ENCODE measurements at regions not wholly inside any gene's neighbourhood (a gene's known extent, or its start where the extent isn't known, plus 50 kb on each side); places are given as distances from the start of the nearest gene placed in this dataset.

DNA sequence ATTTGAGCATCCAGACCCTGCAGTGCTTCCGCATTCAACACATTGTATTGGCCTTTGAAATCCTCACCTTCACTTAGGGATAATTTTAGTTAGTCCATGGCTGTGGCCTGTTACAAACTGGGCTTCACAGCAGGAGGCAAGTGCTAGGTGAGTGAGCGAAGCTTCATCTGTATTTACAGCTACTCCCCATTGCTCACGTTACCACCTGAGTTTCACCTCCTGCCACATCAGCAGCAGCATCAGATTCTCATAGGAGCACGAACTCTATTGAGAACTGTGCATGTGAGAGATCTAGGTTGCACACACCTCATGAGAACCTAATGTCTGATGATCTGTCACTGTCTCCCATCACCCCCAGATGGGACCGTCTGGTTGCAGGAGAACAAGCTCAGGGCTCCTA is 222.1 kb upstream of the NR2F2 start:
- TF ChIP-seq TCF4 (CRISPR knock-in tag; IDR thresholded peaks at IDR 0.05; ENCODE audit: borderline replicate concordance) (no peak), ZC3H10 (CRISPR knock-in tag; IDR thresholded peaks at IDR 0.05) (no peak), ESRRG (CRISPR knock-in tag; IDR thresholded peaks at IDR 0.05) (no peak), ZFP3 (CRISPR knock-in tag; IDR thresholded peaks at IDR 0.05) (no peak), SNAI2 (CRISPR knock-in tag; IDR thresholded peaks at IDR 0.05) (no peak), ISL1 (CRISPR knock-in tag; IDR thresholded peaks at IDR 0.05) (no peak), RARB (CRISPR knock-in tag; IDR thresholded peaks at IDR 0.05) (no peak)
- TF ChIP-seq, protein P1, sequence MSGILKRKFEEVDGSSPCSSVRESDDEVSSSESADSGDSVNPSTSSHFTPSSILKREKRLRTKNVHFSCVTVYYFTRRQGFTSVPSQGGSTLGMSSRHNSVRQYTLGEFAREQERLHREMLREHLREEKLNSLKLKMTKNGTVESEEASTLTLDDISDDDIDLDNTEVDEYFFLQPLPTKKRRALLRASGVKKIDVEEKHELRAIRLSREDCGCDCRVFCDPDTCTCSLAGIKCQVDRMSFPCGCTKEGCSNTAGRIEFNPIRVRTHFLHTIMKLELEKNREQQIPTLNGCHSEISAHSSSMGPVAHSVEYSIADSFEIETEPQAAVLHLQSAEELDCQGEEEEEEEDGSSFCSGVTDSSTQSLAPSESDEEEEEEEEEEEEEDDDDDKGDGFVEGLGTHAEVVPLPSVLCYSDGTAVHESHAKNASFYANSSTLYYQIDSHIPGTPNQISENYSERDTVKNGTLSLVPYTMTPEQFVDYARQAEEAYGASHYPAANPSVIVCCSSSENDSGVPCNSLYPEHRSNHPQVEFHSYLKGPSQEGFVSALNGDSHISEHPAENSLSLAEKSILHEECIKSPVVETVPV (CRISPR knock-in tag; IDR thresholded peaks at IDR 0.05) = no peak
- TF ChIP-seq, protein P2, sequence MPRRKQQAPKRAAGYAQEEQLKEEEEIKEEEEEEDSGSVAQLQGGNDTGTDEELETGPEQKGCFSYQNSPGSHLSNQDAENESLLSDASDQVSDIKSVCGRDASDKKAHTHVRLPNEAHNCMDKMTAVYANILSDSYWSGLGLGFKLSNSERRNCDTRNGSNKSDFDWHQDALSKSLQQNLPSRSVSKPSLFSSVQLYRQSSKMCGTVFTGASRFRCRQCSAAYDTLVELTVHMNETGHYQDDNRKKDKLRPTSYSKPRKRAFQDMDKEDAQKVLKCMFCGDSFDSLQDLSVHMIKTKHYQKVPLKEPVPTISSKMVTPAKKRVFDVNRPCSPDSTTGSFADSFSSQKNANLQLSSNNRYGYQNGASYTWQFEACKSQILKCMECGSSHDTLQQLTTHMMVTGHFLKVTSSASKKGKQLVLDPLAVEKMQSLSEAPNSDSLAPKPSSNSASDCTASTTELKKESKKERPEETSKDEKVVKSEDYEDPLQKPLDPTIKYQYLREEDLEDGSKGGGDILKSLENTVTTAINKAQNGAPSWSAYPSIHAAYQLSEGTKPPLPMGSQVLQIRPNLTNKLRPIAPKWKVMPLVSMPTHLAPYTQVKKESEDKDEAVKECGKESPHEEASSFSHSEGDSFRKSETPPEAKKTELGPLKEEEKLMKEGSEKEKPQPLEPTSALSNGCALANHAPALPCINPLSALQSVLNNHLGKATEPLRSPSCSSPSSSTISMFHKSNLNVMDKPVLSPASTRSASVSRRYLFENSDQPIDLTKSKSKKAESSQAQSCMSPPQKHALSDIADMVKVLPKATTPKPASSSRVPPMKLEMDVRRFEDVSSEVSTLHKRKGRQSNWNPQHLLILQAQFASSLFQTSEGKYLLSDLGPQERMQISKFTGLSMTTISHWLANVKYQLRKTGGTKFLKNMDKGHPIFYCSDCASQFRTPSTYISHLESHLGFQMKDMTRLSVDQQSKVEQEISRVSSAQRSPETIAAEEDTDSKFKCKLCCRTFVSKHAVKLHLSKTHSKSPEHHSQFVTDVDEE (CRISPR knock-in tag; IDR thresholded peaks at IDR 0.05) = no peak
- no peak for ATAC-seq

GRCh38 chr15:96109820-96110219 is 220.7 kb upstream of the NR2F2 start:
- ATAC-seq = no peak
- TF ChIP-seq SNAI2 (CRISPR knock-in tag; IDR thresholded peaks at IDR 0.05) = no peak
- TF ChIP-seq, protein P2 (CRISPR knock-in tag; IDR thresholded peaks at IDR 0.05) = no peak
- TF ChIP-seq ESRRG (CRISPR knock-in tag; IDR thresholded peaks at IDR 0.05) = no peak
- TF ChIP-seq ZFP3 (CRISPR knock-in tag; IDR thresholded peaks at IDR 0.05) = no peak
- TF ChIP-seq RARB (CRISPR knock-in tag; IDR thresholded peaks at IDR 0.05) = no peak
- TF ChIP-seq PPARA (CRISPR knock-in tag; IDR thresholded peaks at IDR 0.05; ENCODE audit: borderline replicate concordance) = no peak
- no peak for TF ChIP-seq PATZ1 (CRISPR knock-in tag; IDR thresholded peaks at IDR 0.05; ENCODE audit: borderline replicate concordance)
- no peak for TF ChIP-seq TOX (CRISPR knock-in tag; IDR thresholded peaks at IDR 0.05; ENCODE audit: borderline replicate concordance)
- TF ChIP-seq POU6F1 (CRISPR knock-in tag; IDR thresholded peaks at IDR 0.05; ENCODE audit: borderline replicate concordance, low read depth) = no peak
- no peak for TF ChIP-seq BACH2 (CRISPR knock-in tag; IDR thresholded peaks at IDR 0.05; ENCODE audit: borderline replicate concordance)
- no peak for TF ChIP-seq ZNF565 (CRISPR knock-in tag; conservative IDR thresholded peaks at IDR 0.05; ENCODE audit: low read depth)
- no peak for TF ChIP-seq GLIS3 (CRISPR knock-in tag; IDR thresholded peaks at IDR 0.05)
- no peak for TF ChIP-seq OSR1 (CRISPR knock-in tag; IDR thresholded peaks at IDR 0.05)
- no peak for TF ChIP-seq ISL1 (CRISPR knock-in tag; IDR thresholded peaks at IDR 0.05)
- TF ChIP-seq TCF4 (CRISPR knock-in tag; IDR thresholded peaks at IDR 0.05; ENCODE audit: borderline replicate concordance) = no peak
- TF ChIP-seq CSDC2 (CRISPR knock-in tag; IDR thresholded peaks at IDR 0.05) = no peak
- TF ChIP-seq CREB5 (CRISPR knock-in tag; IDR thresholded peaks at IDR 0.05; ENCODE audit: low read depth) = no peak
- no peak for TF ChIP-seq ZFP30 (CRISPR knock-in tag; IDR thresholded peaks at IDR 0.05)
- TF ChIP-seq ZC3H10 (CRISPR knock-in tag; IDR thresholded peaks at IDR 0.05) = no peak
- TF ChIP-seq, protein P1 (CRISPR knock-in tag; IDR thresholded peaks at IDR 0.05) = no peak

All from SK-N-SH treated with all-trans-retinoic acid at 6 μM for 48 hours (cell line).